ENCODE measurements at regions not wholly inside any gene's neighbourhood (a gene's known extent, or its start where the extent isn't known, plus 50 kb on each side); places are given as distances from the start of the nearest gene placed in this dataset.

DNA sequence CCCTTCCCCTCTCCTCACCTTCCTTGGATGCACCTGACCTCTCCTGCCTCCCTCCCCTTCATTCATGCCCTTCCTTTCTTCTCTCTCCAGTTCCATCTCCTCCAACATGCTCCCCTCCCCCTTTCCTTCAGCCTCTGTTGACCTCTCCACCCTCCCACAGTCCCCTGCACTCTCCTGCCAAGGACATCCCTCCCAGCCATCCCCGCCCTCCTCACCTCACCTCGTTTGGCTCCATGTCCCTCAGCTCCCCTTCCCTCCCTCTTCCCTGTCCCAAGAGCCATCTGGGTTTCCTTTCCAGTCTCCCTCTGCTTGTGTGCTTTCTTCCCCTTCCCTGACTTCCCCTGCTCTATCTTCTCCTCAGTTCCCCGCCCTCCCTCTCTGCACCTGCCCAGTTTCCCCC is 819.7 kb downstream of the KCNJ18 start:
- TF ChIP-seq, protein P1, sequence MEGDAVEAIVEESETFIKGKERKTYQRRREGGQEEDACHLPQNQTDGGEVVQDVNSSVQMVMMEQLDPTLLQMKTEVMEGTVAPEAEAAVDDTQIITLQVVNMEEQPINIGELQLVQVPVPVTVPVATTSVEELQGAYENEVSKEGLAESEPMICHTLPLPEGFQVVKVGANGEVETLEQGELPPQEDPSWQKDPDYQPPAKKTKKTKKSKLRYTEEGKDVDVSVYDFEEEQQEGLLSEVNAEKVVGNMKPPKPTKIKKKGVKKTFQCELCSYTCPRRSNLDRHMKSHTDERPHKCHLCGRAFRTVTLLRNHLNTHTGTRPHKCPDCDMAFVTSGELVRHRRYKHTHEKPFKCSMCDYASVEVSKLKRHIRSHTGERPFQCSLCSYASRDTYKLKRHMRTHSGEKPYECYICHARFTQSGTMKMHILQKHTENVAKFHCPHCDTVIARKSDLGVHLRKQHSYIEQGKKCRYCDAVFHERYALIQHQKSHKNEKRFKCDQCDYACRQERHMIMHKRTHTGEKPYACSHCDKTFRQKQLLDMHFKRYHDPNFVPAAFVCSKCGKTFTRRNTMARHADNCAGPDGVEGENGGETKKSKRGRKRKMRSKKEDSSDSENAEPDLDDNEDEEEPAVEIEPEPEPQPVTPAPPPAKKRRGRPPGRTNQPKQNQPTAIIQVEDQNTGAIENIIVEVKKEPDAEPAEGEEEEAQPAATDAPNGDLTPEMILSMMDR (conservative IDR thresholded peaks at IDR 0.05) = no peak
- TF ChIP-seq EZH2 (IDR thresholded peaks at IDR 0.05; ENCODE audit: low read depth) = no peak
